Vagina (tissue), 2 donors: ENCODE measurements at regions not wholly inside any gene's neighbourhood (a gene's known extent, or its start where the extent isn't known, plus 50 kb on each side); places are given as distances from the start of the nearest gene placed in this dataset.
"Not testable (repeated sequence)": the region's sequence is repeated elsewhere in the genome, so short reads cannot be mapped to it uniquely, and the experiment has no call there.

ENCODE experiments used
- CTCF ChIP-seq, 3 experiments: fragments of 450-650 bp in 2 of 3; fragments of 200-600 bp in 1 of 3; sonication (generic) in 1 of 3; IDR thresholded peaks; one replicate each; pipeline ENCODE4 v1.5.1; 2017 to 2019; ENCODE audit warnings: antibody characterized with exemption in 3 of 3, mild to moderate bottlenecking in 2 of 3, moderate library complexity in 2 of 3
- POLR2A ChIP-seq, 2 donors: fragments of 450-650 bp; IDR thresholded peaks; one replicate each; pipeline ENCODE4 v1.6.1; 2017; ENCODE audit warnings: antibody characterized with exemption in 2 of 2, mild to moderate bottlenecking in 2 of 2, moderate library complexity in 2 of 2
- POLR2AphosphoS5 ChIP-seq, 2 donors: sonication (generic); formaldehyde crosslinking; IDR thresholded peaks; one replicate each; pipeline ENCODE4 v1.9.0; 2017; ENCODE audit warnings: antibody characterized with exemption in 2 of 2, mild to moderate bottlenecking in 2 of 2, low read depth in 1 of 2; ENCODE audit not compliant: insufficient read depth in 1 of 2

GRCh38 chr2:111579500-111580134 is 304.4 kb downstream of the ANAPC1 start:
- not testable (repeated sequence) for TF ChIP-seq CTCF (IDR thresholded peaks at IDR 0.05); POLR2AphosphoS5 (IDR thresholded peaks at IDR 0.05; ENCODE audit: insufficient read depth in 1 of 2, low read depth in 1 of 2); POLR2A (IDR thresholded peaks at IDR 0.05)
